GM21529 (cell line): ENCODE measurements at regions not wholly inside any gene's neighbourhood (a gene's known extent, or its start where the extent isn't known, plus 50 kb on each side); places are given as distances from the start of the nearest gene placed in this dataset.

Experiments
- ATAC-seq: cut with Tn5 transposase; IDR thresholded peaks from one replicate; pipeline ENCODE4 v1.9.1; 2021; ENCODE audit not compliant: unreplicated experiment

DNA sequence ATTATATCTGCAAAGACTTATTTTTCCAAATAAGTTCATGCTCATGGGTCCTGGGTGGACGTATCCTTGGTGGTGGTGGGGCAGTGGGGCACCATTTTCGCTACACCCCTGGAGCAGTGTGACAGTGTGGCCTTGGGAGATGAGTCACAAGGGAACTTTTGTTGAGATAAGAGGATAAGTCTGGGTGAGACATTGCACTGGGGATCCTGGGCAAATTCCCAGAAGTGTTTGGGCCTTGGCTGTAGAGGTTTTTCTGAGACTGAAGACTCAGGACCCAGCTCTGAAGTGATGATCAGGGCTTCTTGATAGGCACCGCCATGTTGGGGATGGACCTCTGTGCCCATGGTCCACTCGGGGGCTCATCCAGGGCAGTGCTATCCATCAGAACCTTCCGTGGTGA is 149.4 kb downstream of the MACROH2A1 start:
- no peak for ATAC-seq

DNA sequence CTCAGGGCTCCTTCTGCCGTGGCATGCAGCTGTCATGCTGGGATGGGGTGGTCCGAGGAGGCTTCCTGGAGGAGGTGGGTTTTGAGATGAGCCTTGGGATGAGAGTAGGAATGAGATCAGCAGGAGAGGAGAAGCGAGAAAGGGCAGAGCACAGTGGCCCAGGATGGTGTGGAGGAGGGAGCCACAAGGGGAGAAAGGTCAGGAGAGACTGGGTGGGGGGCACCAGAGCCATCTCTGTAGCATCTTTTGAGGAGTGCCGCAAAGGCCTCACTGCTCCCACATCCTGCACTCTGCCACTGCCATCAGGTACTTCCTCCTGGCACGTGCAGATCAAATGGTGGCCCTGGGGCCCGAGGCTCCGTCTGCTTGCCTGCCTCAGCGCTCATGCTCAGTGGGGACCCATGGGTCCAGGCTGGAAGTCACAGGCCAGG is 150.2 kb downstream of the MACROH2A1 start:
- ATAC-seq, result no peak

DNA sequence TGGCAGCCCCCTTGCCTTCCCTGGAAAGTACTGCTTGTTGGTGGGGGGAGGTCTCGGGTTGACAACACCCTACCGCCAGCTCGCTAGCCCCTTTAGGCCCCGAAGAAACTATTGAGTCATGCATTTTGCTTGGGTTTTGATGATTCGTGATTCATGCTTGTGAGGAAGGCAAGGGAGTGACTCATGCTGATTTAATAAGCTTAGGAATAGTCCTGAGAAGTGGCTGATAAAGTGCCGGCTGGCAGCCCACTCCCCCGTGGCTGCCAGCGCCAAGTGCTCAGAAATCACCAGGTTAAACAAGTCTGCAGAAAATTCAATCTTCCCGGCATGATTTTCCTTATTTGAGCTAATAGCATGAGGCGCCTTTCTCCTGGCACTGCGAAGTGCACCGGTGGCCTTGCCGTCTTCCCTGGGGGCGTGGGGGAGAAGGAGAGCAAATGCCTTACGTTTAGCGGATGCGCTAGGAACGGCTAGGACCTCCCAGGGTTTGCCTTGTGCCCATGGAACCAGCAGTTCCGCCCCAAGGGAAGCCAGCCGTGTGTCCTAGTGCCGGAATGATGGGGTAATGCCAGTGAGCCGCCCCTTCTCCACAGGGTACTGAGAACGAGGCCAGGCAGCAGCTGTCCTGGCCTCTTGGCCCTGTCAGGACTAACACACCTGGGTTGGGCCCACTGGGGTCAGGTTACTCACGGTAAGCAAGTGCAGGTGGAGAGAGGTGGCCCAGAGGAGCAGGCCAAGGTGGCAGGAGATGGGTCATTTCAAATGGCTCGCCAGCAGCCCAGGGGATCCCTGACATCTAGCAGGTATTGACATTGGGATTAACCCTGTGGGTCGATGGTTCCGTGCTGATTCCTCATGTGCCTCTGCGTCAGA is 151.9 kb downstream of the MACROH2A1 start:
- no peak for ATAC-seq

DNA sequence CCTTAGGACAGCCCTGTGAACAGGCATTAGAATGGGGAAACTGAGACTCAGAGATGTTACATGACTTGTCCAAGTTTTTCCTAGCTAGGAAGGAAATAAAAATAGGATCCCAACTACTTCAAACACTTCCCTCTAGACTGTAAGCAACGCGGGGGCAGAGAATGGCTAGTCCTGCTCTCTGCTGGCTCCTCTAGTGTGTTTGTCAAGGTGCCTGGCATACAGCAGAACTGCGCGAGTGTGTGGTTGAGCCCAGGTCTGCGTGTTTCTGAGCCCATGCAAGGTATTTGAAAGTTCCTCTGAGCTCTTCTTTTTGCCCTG is 152.5 kb downstream of the MACROH2A1 start:
- no peak for ATAC-seq

DNA sequence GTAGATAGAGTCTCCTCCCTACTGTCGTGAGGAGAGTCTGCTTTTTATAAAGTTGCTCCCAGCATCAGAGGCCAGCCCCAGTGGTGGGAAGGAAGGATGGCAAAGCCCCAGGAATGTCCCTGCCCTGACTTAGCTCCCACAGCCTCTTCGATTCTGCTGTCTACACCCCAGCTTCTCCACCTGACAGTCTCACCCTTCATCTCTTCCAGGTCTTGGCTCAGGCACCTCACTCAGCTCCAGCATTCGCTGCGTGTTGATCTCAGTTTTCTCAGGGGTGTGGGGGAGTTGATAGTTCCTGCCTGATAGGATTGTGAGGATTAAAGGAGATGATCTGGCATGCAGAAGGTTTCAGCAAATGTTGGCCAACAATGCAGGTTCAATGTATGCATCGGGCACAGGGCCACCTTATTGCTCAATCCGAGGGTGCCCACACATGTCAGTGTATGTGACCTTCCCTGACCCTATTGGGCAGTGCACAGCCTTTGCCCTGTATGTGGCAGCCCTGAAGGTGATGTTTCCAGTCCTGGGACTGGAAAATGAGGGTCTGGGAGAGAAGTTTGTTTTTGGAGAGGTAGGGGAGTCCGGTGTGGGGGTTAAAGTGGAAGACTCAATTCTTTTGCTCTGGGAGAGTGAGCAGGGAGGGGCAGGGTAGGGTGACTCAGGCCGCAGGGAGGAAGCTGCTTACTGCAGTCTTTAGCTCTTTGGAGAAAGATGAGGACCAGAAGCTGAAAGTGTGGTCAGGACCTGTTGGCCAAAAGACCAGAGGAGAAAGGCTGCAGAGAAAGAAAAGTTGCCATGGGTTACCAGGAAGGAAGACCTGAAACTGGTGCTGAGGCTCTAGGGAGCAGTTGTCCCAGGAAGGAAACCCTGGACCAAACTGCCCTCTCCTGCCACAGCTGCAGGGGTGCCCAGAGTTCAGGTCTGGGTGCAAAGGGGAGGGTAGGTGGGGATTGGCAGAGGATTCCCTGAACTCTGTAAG is 153.2 kb downstream of the MACROH2A1 start:
- ATAC-seq, result no peak

DNA sequence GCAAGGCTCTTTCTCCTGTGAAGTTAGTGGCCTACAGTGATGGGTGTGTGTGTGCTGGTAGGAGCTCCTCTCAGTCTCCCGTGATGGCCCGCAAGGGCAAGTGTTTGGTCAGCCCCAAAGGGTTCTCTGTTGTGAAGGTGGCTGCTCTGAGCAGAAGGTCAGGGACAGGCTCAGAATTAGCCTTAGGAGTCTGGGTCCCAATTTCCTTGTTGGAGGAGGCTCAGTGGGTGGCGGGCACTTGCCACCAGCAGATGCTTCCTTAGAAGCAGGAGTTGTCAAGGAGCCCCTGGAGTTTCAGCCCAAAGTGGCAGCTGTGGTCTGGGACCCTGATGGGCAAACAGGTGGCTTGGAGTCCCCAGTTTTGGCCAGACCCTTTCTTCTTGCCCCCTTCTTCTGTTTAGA is 154.4 kb downstream of the MACROH2A1 start:
- no peak for ATAC-seq

DNA sequence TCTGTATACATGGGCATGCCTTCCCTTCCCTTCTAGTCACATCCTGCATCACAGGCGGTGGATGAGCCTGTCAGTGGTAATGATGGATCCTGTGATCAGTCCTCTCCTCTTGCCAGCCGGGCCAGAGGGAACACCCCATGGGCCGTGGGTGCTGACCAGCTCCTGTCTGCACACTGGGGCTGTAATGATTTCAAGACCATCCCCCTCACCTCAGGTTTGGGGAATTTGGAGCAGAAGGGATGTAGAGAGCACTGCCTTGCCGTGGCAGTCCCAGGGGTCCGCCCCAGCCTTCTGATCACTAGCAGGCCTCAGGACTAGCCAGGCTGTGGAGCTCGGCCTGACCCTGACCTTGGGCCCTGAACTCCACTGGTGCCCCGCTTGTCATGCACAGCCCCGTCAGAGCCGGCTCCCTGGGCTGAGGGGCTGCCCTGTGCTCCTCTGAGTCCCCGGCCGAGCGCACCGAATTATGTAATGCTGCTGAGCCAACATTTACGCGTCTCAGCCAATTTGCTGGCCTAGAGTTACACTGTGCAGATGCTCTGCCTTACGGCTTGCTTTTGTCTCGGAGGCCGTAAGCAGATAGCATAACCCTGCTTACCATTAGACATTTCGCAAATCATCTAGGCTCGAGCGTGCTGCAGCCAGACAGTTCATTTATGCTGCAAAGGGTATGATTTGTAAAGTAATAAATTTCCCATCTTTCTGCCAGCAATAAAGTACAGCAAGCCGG is 155.3 kb downstream of the MACROH2A1 start:
- ATAC-seq, result no peak

DNA sequence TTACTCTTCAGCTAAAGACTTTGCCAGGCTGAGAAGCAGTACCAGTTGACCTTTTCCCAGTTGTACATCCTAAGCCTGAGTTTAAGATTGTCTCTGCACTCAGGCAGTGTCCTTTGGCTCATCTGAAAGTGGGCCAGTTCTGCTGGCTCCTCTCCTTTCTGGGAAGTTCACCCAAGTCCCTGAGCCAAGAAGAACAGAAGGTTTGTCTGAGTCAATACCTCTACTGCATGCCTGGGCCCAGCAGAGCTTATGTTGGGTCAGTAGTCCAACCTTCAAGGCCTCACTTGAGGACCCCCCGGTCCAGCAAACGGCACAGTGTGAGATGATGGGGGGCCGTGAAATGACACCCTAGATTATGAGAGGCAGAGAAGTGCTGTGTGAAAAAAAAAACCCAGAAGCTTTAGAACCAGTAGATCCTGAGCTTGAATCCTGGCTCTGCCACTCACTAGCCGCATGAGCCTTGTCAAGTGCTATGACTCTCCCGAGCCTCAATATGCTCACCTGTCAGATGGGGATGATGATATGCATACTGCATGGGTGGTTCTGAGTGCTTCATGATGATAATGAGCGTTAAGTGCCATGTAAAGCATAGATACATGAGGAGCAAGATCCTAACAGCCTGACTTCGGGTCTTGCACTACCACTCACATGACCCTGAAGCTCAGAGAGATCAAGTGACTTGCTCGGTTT is 156.0 kb downstream of the MACROH2A1 start:
- ATAC-seq, result no peak

DNA sequence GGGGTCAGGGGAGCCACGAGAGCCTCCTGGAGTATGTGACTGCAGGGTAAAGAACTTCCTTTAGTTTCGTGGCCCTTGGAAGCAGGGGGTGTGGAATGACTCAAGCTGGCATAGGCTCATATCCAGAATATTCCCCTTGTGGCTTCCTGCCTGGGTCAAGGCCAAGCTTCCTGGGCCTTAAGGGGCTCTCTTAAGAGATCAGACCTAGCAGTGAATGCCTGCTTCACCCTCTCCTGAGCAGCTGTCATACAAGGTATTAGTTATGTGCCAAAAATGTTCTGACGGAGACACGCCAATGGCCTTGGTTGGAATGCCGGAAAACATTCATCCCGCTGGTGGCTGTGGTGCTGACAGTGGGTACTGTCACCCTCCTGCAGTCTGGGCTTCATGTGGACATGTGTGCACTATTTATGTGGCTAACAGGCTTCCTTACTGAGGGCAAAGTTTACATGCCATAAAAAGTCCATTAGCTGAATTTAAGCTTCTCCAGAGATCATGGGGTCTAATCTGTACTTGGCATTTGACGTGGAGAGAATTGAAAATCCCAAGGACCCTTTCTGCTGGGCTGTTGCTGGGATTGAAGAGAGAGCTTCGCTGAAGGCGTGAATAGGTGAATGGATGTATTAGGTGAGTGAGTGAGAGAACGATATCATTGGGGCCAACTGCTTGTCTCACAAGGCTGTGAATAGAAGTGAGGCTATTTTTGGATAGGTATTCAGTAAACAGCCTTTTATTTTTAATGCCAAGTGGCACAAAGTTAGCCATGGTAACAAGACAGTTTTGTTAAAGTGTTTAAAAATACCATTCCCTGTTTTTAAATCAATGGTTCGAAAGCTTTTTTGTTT is 156.8 kb downstream of the MACROH2A1 start:
- no peak for ATAC-seq

DNA sequence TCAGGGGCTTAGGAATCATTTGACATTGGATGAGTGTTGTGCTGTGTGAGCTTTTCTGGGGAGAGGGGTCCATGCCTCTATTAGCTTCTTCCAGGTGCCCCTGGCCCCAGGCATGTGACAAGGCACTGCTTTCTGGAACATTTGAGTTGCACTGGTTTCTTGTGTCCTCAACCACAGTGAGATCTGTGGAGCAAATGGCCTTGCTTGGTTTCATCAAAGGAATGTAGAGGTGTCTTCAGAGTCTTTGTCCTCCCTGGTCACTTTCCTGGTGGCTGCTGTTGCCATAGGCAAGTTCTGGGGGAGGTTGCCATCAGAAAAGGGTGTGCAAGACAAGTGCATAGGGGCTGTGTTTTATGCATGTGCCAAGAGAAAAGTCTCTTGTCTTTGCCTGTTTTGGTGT is 157.5 kb downstream of the MACROH2A1 start:
- no peak for ATAC-seq

DNA sequence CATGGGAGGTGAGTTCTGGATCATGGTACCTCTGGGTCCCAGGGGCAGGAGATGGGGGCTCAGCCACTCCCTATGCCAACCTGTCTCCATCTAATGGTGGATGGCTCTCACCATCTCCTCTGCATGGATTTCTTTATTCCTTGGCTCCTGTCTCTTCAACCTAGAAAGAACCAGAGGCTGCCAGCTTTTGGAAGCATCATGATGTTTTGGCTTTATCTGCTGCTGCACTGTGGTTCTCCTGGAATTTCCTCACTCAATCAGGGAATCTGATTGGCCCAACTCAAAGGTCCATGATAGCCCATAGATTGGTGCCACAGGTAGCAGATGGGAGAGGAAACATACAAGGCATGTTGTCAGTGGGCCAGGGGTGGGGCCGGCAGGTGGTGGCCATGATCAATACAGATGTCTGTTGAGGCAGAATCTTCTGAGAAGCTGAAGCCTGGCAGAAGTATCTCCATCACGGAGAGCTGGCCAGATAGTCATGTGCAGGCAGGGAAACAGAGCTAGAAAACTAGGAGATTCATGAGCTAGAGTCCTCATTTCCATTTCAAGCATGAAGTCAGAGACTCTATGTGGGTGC is 158.2 kb downstream of the MACROH2A1 start:
- no peak for ATAC-seq

DNA sequence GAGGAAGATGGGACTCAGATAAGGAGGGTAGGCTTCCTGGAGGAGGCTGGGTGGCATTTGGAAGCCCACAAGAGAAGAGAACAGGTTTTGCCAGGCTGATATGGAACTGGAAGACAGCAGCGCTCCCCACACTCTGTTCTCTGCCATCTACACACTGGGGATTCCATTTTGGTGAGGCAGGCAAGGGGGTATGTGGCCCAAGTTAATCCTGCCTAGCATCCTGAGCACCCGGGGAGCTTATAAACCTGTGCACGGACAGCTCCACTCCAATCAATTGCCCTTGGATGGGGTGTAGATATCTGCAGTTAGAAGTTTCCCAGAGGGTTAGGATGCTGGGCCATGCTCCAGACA is 158.8 kb downstream of the MACROH2A1 start:
- no peak for ATAC-seq

DNA sequence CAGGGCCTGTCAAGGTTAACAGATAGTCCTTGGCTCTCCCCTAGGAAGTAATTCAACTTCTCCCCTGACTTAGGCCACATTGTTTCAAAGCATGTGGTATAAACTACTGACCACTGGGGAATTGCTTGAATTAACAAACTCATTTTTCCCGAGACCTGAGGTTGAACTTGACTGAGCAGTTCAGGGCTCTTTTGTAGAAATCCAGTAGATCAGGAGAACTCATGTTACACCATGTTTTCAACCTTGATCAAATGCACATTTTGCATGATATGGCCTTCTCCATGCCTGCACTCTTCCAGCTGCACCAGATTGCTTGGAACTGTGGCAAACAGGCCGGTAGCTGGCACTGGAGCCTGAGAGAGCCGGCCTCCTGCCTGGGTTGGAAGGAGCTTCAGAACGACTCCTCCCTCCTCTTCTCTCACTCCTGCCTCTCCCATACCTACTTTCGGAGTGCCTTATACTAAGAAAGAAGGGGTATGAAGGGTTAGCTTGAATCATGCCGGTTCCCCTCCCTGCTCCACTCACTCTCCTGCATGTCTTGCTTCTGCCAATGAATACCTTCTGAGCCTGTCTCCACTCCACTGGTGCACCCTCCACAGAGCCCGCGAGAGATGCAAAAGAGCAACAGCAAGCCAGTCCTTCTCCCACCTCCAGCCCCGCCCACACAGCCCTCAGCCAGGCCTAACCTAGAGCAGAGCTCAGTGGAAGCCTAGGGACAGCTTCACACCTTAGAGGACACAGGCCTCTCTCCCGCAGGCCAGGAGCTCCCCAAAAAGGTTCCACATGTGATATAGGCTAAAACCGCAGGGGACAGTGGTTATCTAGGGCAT is 159.4 kb downstream of the MACROH2A1 start:
- ATAC-seq, result no peak

DNA sequence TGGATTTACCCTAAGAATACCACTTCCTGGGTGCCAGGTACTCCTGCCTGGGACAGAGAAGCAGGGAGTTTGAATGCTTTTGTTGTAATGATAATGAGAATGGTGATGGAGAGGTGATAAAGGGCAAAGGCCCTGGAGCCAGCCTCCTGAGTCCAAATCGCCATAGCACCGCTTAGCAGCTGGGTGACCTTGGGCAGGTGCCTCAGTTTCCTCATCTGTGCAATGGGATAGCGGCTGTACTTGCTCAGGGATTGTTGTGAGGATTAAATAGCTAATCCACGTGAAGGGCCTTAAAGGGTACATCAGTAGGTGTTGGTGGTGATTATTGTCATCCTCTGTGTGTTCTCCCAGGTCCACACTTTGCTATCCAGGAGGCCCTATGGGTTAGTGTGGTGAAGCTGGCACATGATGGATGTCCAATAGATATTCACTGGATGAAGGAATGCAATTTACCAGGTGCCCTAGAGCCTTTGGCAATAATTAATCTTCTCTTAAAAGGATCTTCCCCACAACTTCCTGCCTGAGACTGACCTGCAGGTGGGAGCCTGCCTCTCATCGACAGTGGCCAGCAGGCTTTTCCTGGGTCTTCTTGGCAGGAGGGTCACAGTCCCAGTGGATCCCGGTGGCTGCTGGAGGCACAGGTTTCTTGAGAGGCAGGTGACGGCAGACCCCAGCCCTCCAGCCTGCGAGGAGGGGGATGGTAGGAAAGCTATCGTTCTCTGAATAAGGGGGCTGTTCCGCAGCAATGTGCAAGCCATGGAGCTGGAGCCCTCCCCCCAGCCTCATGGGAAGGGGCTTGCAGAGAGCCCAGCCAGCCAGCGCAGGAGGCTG is 160.2 kb downstream of the MACROH2A1 start:
- ATAC-seq, result no peak

DNA sequence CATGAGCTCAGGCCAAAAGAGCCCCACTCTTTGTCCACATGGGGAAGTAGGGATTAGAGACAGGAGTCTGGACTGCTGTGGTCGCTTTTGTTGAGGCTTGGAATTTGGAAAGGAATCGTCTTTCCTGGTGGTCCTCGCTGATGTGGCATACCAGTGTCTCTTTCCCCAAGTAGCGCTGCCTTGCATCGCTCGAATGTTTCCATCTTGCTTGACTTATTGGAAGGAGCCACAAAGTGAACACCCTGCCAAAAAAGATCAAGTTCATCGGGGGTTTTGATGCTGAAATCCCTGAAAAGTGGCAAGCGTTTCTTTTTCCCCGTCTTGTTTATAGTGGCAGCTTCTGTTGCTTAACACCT is 161.3 kb downstream of the MACROH2A1 start:
- ATAC-seq, result no peak

DNA sequence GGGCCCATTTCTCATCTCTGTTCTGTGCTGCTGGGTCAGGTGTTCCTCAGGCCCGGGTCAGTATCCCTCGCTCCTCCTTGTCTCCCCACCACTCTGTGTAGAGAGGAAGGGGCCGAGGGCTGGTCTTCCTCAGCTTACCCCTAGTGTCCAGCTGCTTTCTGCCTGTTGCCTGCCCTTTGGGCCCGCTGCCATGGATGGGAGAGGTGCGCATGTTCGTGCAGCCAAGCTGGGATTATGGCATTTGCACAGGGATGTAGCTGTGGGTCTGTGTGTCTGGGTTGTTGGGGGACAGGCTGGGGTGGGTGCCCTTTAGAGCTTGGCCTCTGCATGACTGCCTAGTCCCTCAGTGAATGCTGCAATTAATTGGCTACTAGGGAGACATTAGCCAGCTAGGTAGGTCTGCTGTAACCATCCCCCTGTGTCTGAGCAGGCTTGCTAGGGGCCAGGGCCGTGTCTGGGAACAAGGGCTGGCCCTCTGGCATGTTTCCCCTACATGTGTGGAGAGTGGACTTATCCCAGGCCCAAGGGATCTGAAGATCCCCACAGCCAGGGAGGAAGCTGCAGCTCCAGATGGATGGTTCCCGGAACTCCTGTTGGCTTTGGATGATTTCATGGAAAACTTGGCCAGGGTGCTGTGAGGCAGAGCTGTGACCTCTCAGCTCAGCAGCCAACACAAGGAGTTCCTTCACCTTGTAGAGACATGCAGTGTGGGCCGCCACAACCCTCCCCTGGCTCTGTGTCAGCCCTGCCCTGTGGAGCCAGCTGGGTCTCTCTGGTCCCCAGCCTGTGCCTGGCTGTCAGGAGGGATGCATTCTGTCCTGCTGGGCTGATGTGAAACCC is 161.9 kb downstream of the MACROH2A1 start:
- no peak for ATAC-seq
